ENCODE measurements at regions not wholly inside any gene's neighbourhood (a gene's known extent, or its start where the extent isn't known, plus 50 kb on each side); places are given as distances from the start of the nearest gene placed in this dataset.

GRCh38 chr10:85400981-85401695 lies 965.5 kb downstream of the GRID1 start:
- Histone ChIP-seq H3K27ac (ENCODE audit: insufficient read depth, low read length) (no peak overlapping the region), H2AFZ (ENCODE audit: low read length) (no peak overlapping the region), H3K9ac (ENCODE audit: insufficient read depth, low read length) (no peak overlapping the region), H3K4me1 (ENCODE audit: control insufficient read depth, extremely low read depth, insufficient read depth, low read length) (no peaks in the 10 kb centered on the region), H3K36me3 (ENCODE audit: control insufficient read depth, insufficient read depth, low read length) (no peaks in the 10 kb centered on the region), H3K79me2 (ENCODE audit: control insufficient read depth, insufficient read depth, low read length) (no peaks in the 10 kb centered on the region), H3K4me3 (replicated peaks in 1 of 4; ENCODE audit: control extremely low read depth in 1 of 4, insufficient read depth in 1 of 4, low read depth in 3 of 4, low read length in 4 of 4) (no peak overlapping the region), H3K4me2 (ENCODE audit: extremely low read depth, insufficient read depth, low read length) (no peak overlapping the region), H4K20me1 (ENCODE audit: control insufficient read depth, extremely low read depth, insufficient read depth, low read length) (no peaks in the 10 kb centered on the region), H3K27me3 (ENCODE audit: control insufficient read depth, insufficient read depth, low read length) (no peaks in the 10 kb centered on the region), H3K9me3 (ENCODE audit: control insufficient read depth, insufficient read depth, low read depth, low read length) (no peaks in the 10 kb centered on the region)
- DNase-seq (ENCODE audit: low read depth in 2 of 2): no peak
- TF ChIP-seq EZH2 (IDR thresholded peaks at IDR 0.05; ENCODE audit: low read length, missing control alignments): no peak
- TF ChIP-seq, protein P1, sequence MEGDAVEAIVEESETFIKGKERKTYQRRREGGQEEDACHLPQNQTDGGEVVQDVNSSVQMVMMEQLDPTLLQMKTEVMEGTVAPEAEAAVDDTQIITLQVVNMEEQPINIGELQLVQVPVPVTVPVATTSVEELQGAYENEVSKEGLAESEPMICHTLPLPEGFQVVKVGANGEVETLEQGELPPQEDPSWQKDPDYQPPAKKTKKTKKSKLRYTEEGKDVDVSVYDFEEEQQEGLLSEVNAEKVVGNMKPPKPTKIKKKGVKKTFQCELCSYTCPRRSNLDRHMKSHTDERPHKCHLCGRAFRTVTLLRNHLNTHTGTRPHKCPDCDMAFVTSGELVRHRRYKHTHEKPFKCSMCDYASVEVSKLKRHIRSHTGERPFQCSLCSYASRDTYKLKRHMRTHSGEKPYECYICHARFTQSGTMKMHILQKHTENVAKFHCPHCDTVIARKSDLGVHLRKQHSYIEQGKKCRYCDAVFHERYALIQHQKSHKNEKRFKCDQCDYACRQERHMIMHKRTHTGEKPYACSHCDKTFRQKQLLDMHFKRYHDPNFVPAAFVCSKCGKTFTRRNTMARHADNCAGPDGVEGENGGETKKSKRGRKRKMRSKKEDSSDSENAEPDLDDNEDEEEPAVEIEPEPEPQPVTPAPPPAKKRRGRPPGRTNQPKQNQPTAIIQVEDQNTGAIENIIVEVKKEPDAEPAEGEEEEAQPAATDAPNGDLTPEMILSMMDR (conservative IDR thresholded peaks at IDR 0.05 in 1 of 2, IDR thresholded peaks at IDR 0.05 in 1 of 2; ENCODE audit: low read depth in 1 of 2, low read length in 2 of 2): no peak

GRCh38 chr10:85402541-85402940 lies 964.1 kb downstream of the GRID1 start:
- Histone ChIP-seq H3K27me3 (ENCODE audit: control insufficient read depth, insufficient read depth, low read length) (no peaks in the 10 kb centered on the region), H3K4me1 (ENCODE audit: control insufficient read depth, extremely low read depth, insufficient read depth, low read length) (no peaks in the 10 kb centered on the region), H3K36me3 (ENCODE audit: control insufficient read depth, insufficient read depth, low read length) (no peaks in the 10 kb centered on the region), H3K9ac (ENCODE audit: insufficient read depth, low read length) (no peak overlapping the region), H3K79me2 (ENCODE audit: control insufficient read depth, insufficient read depth, low read length) (no peaks in the 10 kb centered on the region), H2AFZ (ENCODE audit: low read length) (no peak overlapping the region), H3K4me3 (replicated peaks in 1 of 4; ENCODE audit: control extremely low read depth in 1 of 4, insufficient read depth in 1 of 4, low read depth in 3 of 4, low read length in 4 of 4) (no peak overlapping the region), H3K27ac (ENCODE audit: insufficient read depth, low read length) (no peak overlapping the region), H3K9me3 (ENCODE audit: control insufficient read depth, insufficient read depth, low read depth, low read length) (no peaks in the 10 kb centered on the region), H4K20me1 (ENCODE audit: control insufficient read depth, extremely low read depth, insufficient read depth, low read length) (no peaks in the 10 kb centered on the region), H3K4me2 (ENCODE audit: extremely low read depth, insufficient read depth, low read length) (no peak overlapping the region)
- no peak for DNase-seq (ENCODE audit: low read depth in 2 of 2)
- no peak for TF ChIP-seq EZH2 (IDR thresholded peaks at IDR 0.05; ENCODE audit: low read length, missing control alignments)
- TF ChIP-seq, protein P1 (conservative IDR thresholded peaks at IDR 0.05 in 1 of 2, IDR thresholded peaks at IDR 0.05 in 1 of 2; ENCODE audit: low read depth in 1 of 2, low read length in 2 of 2): no peak

- Histone ChIP-seq H4K20me1 (ENCODE audit: control insufficient read depth, extremely low read depth, insufficient read depth, low read length) (no peaks in the 10 kb centered on the region), H3K4me2 (ENCODE audit: extremely low read depth, insufficient read depth, low read length) (no peak overlapping the region), H3K27ac (ENCODE audit: insufficient read depth, low read length) (no peak overlapping the region), H3K4me1 (ENCODE audit: control insufficient read depth, extremely low read depth, insufficient read depth, low read length) (no peaks in the 10 kb centered on the region), H3K36me3 (ENCODE audit: control insufficient read depth, insufficient read depth, low read length) (no peaks in the 10 kb centered on the region), H3K9me3 (ENCODE audit: control insufficient read depth, insufficient read depth, low read depth, low read length) (no peaks in the 10 kb centered on the region), H3K9ac (ENCODE audit: insufficient read depth, low read length) (no peak overlapping the region), H3K79me2 (ENCODE audit: control insufficient read depth, insufficient read depth, low read length) (no peaks in the 10 kb centered on the region), H3K27me3 (ENCODE audit: control insufficient read depth, insufficient read depth, low read length) (no peaks in the 10 kb centered on the region), H2AFZ (ENCODE audit: low read length) (no peak overlapping the region), H3K4me3 (replicated peaks in 1 of 4; ENCODE audit: control extremely low read depth in 1 of 4, insufficient read depth in 1 of 4, low read depth in 3 of 4, low read length in 4 of 4) (no peak overlapping the region)
- TF ChIP-seq, protein P1 (conservative IDR thresholded peaks at IDR 0.05 in 1 of 2, IDR thresholded peaks at IDR 0.05 in 1 of 2; ENCODE audit: low read depth in 1 of 2, low read length in 2 of 2): no peak
- no peak for TF ChIP-seq EZH2 (IDR thresholded peaks at IDR 0.05; ENCODE audit: low read length, missing control alignments)
- no peak for DNase-seq (ENCODE audit: low read depth in 2 of 2)
Measured at GRCh38 chr10:85407088-85407487, 959.5 kb downstream of the GRID1 start.

All from fibroblast of lung (primary cell).